Renal pelvis (tissue), 1 donor: ENCODE measurements at regions not wholly inside any gene's neighbourhood (a gene's known extent, or its start where the extent isn't known, plus 50 kb on each side); places are given as distances from the start of the nearest gene placed in this dataset.

Source experiments
- DNase-seq: peaks from one replicate; pipeline ENCODE4 v3.0.0-alpha.2; 2013

DNA sequence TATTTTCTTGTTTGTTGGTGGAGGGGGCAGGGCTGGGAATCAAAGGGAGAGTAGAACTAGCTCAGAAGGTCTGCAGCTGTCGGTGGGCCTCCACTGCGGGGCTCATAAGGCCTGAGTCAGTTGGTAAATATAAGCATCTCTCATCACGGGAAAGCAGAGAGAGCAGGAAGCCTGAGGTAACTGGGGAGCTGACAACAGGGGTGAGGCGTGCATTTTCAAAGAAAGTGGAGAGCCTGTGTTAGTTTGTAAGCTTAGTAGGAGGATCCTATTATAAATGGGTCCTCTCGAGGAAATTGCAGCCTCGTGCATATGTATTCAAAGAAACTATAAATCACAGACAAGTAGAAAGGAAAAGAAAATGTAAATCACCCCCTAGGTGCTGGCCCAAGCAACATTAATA is 221.0 kb upstream of the CDH13 start:
- DNase-seq: no peak

DNA sequence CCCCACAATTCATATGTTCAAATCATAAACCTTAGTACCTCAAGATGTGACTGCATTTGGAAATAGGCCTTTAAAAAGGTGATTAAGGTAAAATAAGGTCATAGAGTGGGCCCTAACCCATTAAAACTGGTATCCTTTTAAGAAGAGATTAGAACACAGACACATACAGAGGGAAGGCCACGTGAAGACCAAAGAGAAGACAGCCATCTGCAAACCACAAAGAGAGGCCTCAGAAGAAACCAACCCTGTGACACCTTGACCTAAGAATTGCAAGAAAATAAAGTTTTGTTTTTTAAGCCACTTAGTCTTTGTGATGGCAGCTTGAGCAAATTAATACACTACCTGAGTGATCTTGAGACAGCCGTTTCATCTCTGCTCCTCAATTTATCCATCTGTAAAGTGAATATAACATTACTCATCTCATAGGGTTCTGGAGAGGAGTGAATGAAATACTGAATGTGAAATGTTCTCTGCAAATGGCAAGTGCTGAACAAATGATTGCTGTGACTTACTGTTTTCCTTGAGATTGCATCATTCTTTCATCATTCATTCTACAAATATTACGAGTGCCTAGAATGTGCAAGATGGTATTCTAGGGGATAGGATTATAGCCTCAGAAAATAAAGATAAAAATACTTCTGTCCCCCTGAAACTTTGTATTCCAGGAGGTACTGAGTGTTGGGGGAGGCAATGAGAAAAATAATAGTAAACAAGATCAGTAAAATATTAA is 222.0 kb upstream of the CDH13 start:
- no peak for DNase-seq

DNA sequence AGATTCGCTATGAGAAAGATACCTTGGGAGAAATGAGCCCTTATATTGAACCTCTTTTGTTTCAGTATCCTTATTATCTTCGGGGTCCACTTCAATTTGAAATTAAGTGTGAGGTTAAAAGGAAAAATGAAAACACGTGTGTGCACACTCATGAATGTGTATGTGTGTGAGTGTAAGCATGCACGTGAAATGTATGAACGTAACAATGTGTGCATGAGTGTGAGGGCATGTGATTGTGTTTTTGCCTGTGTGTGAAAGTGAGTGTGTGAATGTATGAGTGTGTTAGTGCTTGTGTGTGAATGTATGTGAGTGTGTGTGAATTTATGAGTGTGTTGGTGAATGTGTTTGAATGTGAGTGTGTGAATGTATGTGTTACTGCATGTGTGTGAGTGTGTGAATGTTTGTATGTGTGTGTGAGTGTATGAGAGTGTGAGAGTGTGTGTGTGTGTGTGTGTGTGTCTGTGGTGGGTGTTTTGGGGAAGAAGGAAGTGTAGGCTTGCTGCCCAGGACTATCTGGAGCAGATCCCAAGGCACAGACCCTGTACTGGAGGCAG is 224.0 kb upstream of the CDH13 start:
- DNase-seq: no peak

DNA sequence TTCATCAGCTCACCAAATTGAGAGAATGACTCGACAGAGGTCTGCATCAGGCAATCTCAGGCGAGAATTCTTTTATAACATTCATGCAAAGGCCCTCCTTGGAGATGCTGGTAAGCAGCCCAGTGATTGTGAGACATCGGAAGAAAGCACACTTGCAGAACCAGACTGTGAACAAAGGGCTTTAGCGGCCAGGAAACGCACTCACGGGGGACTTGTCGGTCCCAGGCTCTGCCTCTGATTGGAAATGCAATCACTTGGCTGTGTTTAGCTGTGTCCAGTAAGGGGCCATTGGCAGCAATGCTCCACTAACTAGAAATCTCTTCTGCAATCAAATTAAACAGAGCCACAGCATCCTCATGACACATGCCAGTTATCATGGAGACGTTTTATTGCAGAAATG is 226.7 kb upstream of the CDH13 start:
- DNase-seq: no peak

DNA sequence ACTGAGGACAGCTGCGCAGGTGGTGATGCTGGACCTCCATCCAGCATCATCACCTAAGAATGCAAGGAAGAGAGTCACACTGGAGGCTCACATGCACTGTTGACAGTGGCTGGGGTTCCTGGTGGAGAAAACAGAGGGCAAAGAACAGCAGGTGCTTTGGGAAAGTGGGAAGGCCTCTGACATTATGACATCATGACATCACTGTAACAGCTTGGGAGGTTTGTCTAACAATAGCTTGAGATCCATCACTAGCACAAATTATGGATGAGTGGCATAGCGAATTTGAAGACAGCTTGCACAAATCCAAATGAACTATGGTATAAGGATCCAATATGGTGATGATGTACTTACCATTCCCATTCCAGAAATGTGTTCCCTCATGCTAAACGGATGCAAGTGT is 226.5 kb upstream of the MPHOSPH6 start:
- no peak for DNase-seq

DNA sequence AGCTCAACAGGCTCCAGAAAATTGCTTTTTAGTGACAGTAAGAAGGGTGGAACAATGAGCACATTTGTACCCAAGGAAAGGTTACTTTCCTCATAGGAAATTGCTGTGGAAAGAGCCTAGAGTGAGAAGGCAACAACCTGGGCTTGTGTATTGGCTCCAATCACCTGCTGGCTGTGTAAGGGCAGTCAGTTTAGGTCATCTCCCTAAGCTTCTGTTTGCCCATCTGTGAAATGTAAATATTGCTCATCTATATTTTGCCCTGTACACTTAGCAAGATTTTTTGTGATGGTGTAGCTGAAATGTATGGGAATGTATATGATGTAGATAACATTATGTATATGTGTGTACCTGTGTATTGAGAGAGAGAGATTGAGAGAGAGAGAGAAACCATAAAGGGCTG is 225.2 kb upstream of the MPHOSPH6 start:
- DNase-seq: no peak

DNA sequence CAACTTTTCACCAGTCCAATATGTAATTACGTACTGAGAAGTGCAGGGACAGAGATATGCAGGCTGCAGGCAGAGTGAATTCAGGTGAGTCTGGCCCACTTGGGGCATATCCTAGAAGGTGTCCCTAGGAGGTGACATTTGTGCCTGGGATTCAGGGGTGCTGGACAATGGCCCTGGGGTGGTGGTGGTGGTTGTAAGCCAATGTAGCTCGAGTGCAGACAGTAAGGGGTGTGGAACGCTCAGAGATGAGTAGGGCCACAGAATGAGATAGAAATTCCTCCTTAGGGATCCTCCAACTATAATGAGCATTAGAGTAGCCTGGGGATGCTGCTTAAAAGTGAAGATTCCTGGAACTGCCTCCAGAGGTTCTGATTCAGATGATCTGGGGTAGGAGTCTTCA is 221.7 kb upstream of the MPHOSPH6 start:
- no peak for DNase-seq

DNA sequence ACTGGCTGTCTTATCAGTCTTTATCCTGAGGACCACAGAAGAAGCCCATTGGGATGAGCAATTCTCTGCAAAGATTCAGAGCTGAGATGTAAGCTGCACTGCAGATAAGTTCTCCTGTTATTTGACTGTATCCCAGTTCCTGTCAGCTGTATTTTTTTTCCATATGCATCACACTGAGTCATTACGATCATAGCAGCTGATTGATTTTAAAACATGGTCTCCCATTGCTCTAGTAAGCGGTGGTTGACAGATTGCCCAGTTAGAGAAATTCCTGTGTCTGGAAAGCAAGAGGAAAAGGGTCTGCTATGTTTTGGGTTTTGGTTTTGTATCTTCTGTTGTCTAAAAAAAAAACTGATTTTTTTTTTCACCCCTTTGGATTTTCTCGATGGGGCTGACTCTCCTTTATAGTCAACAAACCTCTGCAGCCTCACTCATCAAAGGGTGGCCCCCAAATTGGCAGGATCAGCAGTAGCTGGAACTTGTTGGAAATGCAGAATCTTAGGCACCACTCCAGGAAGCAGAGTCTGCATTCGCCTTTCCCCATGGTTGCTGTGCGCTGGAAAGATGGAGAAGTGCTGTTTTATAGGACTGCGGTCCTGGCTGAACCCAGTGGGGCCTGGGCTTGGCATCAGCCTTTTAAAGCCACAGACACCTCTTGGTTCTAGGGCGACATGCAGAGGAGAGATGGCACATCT is 220.1 kb upstream of the MPHOSPH6 start:
- no peak for DNase-seq

DNA sequence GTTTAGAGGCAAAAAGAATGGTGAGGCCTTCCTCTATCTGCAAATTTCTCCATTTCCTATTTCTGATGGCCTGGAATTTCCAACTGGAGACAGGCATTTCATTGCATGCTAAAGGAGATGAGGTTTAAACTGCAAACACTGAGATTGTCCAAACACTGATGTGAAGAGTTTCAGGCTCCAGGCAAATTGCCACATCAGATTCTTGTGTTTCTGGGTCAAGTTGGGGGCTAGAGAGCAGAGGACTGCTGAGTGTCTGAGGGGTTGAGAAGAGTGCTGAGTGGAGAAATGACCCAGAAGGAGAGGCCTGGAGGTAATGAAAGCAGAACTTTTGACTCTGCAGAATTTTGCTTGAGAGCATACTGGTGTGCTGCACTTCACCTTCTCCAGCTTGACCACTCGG is 216.7 kb upstream of the MPHOSPH6 start:
- peak; percentile 23 for DNase-seq

DNA sequence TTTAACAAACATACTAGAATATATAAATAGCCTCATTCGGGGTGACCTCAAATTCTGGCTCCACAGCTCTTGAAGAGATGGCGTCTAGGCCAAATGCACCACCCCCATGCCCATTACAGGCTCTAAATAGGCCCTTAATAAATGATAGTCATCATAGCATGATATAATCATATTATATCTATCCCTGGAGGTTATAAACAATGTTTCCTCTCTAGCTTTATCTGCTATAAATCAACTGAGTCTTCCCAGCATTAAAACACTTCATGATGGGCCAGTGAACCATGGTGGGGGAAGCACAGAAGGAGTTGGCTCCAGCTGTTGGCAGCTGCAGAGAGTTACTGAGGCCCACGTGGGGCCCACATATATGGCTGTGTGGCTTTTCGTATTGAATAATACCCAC is 214.9 kb upstream of the MPHOSPH6 start:
- peak; percentile 54 for DNase-seq

DNA sequence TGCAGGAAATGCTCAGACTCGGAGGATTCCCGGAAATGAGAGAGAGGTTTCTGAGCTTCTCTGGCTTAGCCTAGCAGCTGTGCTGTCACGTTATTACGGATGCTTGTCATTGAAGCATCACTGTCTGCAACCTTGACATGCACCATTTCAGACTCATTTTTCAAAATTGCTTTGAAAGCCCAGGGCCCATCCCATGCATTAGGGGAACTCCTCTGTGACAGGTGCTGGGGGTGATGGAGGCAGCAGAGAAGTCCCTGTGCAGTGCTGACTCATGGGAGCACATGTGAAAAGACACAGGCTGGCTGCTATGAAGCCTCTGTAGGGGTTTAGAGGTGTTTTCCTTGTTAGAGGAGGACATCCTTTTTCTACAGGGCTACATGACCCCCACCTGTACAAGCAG is 214.0 kb upstream of the MPHOSPH6 start:
- DNase-seq: no peak

DNA sequence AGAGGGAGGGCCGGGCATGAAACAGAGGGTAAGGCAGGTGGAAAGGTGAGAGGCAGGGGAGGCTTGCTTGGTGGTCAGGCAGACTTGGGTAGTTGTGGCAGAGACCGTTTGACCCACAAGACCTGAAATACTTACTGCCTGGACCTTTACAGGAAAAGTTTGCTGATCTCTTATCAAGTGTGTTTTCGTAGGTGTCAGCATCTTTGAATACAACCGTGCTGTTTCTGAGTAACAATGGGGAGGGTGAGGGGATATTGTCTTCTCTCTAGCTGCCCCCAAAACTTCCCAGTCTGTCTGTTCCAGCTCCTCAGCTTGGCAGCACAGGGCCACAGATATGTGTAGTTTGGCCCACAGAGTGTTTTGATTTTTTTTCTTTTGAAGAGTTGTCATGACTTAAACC is 212.5 kb upstream of the MPHOSPH6 start:
- no peak for DNase-seq

DNA sequence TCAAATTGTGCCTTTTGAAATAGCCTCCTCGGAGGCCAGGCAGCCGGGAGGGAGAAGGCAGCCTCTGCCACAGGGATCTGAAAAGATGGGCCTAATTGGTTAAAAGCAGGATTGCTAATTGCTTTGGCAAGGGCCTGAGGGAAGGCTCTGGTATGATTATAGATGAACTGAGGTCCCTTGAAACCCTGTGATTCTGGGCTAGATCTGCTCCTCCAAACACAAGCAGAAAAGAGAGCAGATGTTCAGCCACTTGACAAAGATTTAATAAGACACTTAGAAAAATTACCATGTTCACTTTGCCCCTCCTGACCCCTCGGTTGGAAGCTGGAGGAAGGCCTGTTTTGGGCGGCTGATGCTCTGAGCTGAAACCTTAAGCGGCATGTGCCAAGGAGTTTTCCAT is 209.5 kb upstream of the MPHOSPH6 start:
- no peak for DNase-seq

DNA sequence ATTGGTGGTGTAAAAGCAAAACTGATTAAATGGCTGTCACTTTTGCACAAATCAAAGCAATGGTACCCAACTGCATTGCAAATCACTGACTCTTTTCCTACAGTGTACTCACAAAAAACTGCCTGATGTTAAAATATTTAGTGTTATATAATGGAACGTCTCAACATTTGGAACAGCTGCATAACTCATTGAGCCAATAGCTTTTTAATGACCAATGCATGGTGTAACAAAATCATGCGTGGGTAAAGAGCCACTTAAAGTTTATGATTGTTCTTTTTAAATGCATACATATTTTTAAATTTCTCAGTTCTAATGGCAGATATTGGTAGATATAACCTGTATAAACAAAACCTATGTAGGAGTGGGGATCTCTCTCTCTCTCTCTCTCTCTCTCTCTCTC is 204.0 kb upstream of the MPHOSPH6 start:
- no peak for DNase-seq

DNA sequence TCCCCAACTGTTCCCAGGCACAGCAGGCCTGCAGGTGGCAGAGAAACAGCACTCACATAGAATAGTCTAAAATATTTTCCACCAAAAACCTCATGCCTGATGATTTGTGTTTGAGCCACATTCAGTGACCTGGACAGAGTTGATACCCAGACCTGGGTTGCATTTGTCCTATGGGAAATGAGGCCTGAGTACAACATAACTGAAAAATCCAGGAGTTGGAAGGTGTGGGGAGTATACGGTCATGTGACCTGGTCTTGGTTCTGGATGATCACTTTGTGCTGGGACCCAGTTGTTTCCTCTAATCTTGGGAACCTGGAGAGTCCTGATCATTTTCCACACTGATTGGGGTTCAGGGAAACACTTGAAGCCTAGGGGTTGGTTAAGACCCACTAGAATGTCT is 200.3 kb upstream of the MPHOSPH6 start:
- no peak for DNase-seq

DNA sequence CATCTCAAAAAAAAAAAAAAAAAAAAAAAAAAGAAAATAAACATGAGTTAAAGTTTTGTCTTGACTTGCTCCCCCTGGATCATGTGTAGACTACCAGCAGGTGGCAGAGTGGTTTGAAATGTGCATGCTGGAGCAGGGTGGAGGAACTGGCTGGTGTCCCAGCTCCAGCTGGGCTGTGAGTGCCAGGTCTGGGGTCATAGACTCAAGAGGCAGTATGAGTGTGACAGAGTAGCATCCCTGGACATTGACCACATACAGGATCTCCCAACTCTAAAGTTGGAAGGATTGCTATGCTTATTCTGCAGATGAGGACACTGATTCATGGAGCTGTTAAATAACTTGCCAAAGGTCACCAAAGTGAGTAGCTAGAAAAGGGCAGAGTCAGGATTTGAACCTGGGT is 198.0 kb upstream of the MPHOSPH6 start:
- no peak for DNase-seq

DNA sequence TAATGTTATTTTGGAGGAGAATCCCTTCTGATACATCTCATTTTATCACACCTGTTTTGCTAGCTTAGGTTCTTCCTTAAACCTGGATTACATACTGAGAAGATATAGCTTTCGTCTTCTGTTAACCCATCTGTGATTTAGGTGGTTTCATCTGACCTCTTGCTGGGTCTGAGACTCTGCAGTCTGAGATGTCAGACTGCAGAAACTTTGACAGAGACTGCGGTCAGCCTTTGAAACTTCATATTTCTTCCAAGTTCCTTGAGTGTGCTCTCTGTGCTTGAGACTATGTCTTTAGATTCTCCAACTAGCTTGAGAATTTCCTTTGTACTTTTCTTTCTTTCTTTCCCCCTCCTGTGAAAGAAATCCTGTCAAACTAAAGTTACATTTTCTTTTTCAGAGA is 196.4 kb upstream of the MPHOSPH6 start:
- no peak for DNase-seq

DNA sequence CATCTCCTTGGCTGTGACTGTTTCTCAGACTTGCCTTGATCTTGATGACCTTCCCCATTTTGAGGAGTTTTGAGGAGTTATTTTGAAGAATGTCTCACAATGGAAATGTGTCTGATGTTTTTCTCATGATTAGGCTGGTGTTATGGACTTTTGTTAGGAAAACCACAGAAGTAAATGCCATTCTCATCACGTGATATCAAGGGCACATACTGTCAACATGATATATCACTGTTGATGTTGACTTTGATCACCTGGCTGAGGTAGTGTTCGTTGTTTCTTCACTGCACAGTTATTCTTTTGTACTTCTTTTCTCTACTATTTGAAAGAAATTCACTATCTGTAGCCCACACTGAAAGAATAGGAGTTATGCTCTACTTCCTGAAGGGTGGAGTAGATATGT is 194.7 kb upstream of the MPHOSPH6 start:
- DNase-seq: no peak

DNA sequence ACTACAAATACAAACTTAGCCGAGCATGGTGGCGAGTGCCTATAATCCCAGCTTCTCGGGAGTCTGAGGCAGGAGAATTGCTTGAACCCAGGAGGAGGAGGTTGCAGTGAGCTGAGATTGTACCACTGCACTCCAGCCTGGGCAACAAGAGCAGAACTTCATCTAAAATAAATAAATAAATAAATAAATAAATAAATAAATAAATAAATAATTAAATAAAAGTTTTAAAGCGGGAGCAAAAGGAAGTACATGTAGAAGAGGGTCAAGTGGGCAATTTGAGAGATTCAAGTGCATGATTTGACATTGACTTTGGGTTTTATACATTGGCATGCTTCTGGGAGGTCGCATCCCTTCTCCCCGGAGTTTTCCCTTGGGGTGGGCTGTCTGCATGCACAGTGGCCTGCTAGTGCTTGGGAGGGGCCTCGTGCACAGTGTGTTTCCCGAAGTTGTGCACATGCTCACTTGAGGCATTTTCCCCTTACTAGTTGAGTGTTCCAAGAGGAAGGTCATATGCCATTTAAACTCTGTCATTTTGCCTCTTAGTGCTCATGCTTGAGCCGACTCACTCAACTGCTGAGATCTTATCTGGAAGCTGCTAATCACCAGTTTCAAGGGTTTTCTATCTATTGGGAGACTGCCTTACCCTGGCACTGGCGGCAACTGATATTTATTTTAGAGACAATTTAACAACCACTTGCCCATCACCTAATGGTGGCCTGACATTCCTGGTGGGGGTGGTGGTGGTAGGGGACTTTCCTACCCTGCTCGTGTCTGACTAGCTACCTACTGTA is 193.2 kb upstream of the MPHOSPH6 start:
- no peak for DNase-seq

DNA sequence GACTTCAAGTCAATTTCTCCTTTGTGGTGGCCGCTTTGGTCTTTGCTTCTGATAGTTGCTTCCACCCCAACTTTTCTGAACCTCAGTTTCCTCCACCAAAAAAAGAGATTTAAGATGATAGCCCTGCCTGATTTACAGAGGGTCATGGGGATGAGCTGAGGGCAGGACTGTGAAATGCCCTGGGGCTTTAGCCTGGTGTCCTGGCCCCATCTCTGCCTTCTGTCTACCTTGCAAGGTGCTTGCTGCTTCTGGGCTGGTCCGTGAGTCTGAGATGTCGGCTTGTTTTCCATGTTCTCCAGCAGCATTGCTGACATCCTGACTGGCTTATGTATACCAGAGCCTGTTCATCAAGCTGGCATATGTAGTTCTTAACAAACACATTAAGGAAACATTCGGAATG is 191.9 kb upstream of the MPHOSPH6 start:
- no peak for DNase-seq

DNA sequence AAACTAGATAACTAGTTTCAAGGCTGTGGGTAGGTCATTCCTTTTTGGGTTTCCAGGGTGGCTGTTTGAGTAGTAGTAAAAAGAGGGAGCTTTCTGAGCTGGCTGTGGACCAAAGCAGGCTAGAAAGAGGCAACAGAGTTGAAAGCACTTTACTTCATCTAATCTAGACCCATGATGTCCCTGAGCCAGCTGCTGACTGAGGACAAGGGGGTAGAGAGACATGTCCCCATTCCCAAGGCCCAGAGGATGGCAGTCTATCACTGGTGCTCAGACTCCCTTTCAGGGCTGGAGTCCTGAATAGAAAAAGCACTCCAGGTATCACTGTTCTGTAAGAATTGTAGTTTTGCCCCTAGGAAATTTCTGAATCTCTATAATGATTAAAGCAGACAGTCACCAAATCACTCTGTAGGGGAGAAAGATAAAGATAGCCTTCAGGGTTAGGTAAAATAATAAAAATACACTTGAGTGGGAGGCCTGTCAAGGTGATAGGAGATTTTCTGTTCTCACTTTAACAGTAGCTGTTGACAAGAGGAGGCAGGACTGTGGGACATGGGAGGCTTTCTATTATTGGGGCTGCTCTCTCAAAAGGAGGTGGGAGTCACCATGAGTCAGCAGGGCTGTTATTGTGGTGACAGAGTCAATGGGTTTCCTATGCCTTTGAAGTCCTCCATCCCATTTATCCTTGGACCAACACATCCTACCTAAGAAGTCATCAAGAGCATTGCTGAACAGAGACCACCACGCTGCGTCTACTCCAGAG is 190.2 kb upstream of the MPHOSPH6 start:
- DNase-seq: no peak

DNA sequence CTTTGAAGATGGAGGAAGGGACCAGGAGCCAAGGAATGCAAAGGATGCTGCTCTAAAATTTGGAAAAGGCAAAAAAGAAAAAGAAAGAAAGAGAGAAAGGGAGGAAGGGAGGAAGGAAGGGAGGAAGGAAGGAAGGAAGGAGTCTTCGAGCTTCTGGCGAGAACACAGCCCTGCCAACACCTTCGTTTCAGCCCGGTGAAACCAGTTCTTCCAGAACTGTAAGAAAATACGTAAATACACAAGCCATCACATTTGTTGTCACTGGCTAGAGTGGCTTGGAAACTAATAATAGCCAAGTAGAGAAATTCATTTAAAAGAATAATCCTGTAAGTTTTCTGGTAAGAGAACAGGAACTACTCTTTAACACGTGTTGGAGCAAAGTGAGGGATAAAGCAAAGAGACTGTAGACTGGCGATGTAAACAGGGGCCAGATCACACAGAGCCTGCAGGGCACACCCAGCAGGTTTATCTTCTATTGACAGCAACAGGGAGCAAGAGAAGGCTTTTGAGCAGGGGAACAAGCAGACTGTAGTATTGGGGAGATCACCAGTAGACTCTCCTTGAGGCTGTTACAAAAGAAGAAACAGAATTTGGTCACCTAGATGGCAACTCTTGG is 188.7 kb upstream of the MPHOSPH6 start:
- no peak for DNase-seq
